Spleen (tissue), 7 donors: ENCODE measurements at regions not wholly inside any gene's neighbourhood (a gene's known extent, or its start where the extent isn't known, plus 50 kb on each side); places are given as distances from the start of the nearest gene placed in this dataset.

ENCODE experiments used
- CTCF ChIP-seq, 11 experiments: fragments of 200-600 bp in 7 of 11; fragments of 450-650 bp in 4 of 11; sonication (generic) in 4 of 11; IDR thresholded peaks in 8 of 11; conservative IDR thresholded peaks in 3 of 11; 1 replicate in 7 of 11; 2 replicates in 4 of 11; pipeline versions ENCODE4 v1.4.0 to v1.8.0; 2016 to 2021; ENCODE audit warnings: antibody characterized with exemption in 11 of 11, inconsistent platforms in 4 of 11, mild to moderate bottlenecking in 1 of 11
- POLR2A ChIP-seq, 3 donors: fragments of 450-650 bp; IDR thresholded peaks; one replicate each; pipeline ENCODE4 v1.5.1; 2017; ENCODE audit warnings: antibody characterized with exemption in 3 of 3, mild to moderate bottlenecking in 1 of 3
- POLR2AphosphoS5 ChIP-seq, 3 donors: sonication (generic); formaldehyde crosslinking; IDR thresholded peaks; one replicate each; pipeline ENCODE4 v1.5.1; 2017; ENCODE audit warnings: antibody characterized with exemption in 3 of 3
- donor health status: DM: no; HTN: no; CAD: no; lungs with moderate emphysema.
- donor health status: DM: no; HTN: no; CAD: no.
- donor health status: DM: no; HTN: no; CAD: no.

GRCh38 chr18:76567835-76568445 lies 72.9 kb upstream of the ZNF516 start:
- TF ChIP-seq CTCF (IDR thresholded peaks at IDR 0.05 in 8 of 11, conservative IDR thresholded peaks at IDR 0.05 in 3 of 11) (no peak), POLR2AphosphoS5 (IDR thresholded peaks at IDR 0.05) (no peak), POLR2A (IDR thresholded peaks at IDR 0.05) (no peak)
